Liver (tissue), 8 donors: ENCODE measurements at regions not wholly inside any gene's neighbourhood (a gene's known extent, or its start where the extent isn't known, plus 50 kb on each side); places are given as distances from the start of the nearest gene placed in this dataset.

ENCODE experiments used
- DNase-seq: peaks from one replicate; pipeline ENCODE4 v3.0.0-alpha.2; 2017; ENCODE audit warnings: low spot score
- H3K27ac ChIP-seq, 2 donors: one replicate each; pipeline ENCODE4 v1.7.0; 2013; ENCODE audit warnings: inconsistent platforms in 2 of 2, low read length in 2 of 2, control low read depth in 1 of 2, low read depth in 1 of 2, mild to moderate bottlenecking in 1 of 2
- H3K27me3 ChIP-seq, 4 donors: one replicate each; pipeline versions ENCODE4 v1.6.1 to v1.7.0; 2013; ENCODE audit warnings: low read length in 3 of 4, inconsistent platforms in 1 of 4, mild to moderate bottlenecking in 1 of 4, moderate library complexity in 1 of 4; ENCODE audit not compliant: control insufficient read depth in 4 of 4, insufficient read depth in 4 of 4
- H3K36me3 ChIP-seq, 4 donors: one replicate each; pipeline versions ENCODE4 v1.6.1 to v1.7.0; 2013; ENCODE audit warnings: low read length in 3 of 4, mild to moderate bottlenecking in 3 of 4, low read depth in 1 of 4, moderate library complexity in 1 of 4; ENCODE audit not compliant: control insufficient read depth in 4 of 4, insufficient read depth in 3 of 4
- H3K4me1 ChIP-seq, 4 donors: one replicate each; pipeline versions ENCODE4 v1.6.1 to v1.7.0; 2013; ENCODE audit warnings: low read length in 3 of 4, mild to moderate bottlenecking in 3 of 4, moderate library complexity in 1 of 4; ENCODE audit not compliant: control insufficient read depth in 4 of 4, insufficient read depth in 4 of 4
- H3K4me3 ChIP-seq, 3 donors: one replicate each; pipeline versions ENCODE4 v1.6.1 to v1.7.0; 2013; ENCODE audit warnings: low read length in 3 of 3, control low read depth in 1 of 3, low read depth in 1 of 3, mild to moderate bottlenecking in 1 of 3
- H3K9ac ChIP-seq, 2 donors: one replicate each; pipeline ENCODE4 v1.7.0; 2013; ENCODE audit warnings: low read length in 2 of 2, mild to moderate bottlenecking in 2 of 2, moderate library complexity in 2 of 2, control low read depth in 1 of 2, low read depth in 1 of 2
- H3K9me3 ChIP-seq, 4 donors: one replicate each; pipeline versions ENCODE4 v1.6.1 to v1.7.0; 2013; ENCODE audit warnings: low read length in 3 of 4; ENCODE audit not compliant: control insufficient read depth in 4 of 4
- EGR1 ChIP-seq, 2 donors: IDR thresholded peaks; 2 replicates each; pipeline ENCODE4 v1.6.1; 2016 to 2018; ENCODE audit warnings: antibody characterized with exemption in 2 of 2, low read depth in 2 of 2
- FOXA1 ChIP-seq: IDR thresholded peaks from 2 replicates; pipeline ENCODE4 v1.6.1; 2016; ENCODE audit warnings: antibody characterized with exemption
- FOXA2 ChIP-seq: IDR thresholded peaks from 2 replicates; pipeline ENCODE4 v1.6.1; 2016; ENCODE audit warnings: antibody characterized with exemption
- GABPA ChIP-seq, 2 donors: IDR thresholded peaks in 1 of 2; conservative IDR thresholded peaks in 1 of 2; 2 replicates each; pipeline ENCODE4 v1.6.1; 2016; ENCODE audit warnings: antibody characterized with exemption in 2 of 2, mild to moderate bottlenecking in 1 of 2, moderate library complexity in 1 of 2
- HNF4A ChIP-seq, 2 donors: conservative IDR thresholded peaks; 2 replicates each; pipeline ENCODE4 v1.6.1; 2016; ENCODE audit warnings: antibody characterized with exemption in 2 of 2, mild to moderate bottlenecking in 2 of 2
- HNF4G ChIP-seq: IDR thresholded peaks from 2 replicates; pipeline ENCODE4 v1.6.1; 2016; ENCODE audit warnings: antibody characterized with exemption
- JUND ChIP-seq, 2 donors: IDR thresholded peaks; 2 replicates each; pipeline ENCODE4 v1.6.1; 2016; ENCODE audit warnings: antibody characterized with exemption in 2 of 2
- NR2F2 ChIP-seq: IDR thresholded peaks from 2 replicates; pipeline ENCODE4 v1.6.1; 2016; ENCODE audit warnings: antibody characterized with exemption
- RAD21 ChIP-seq, 2 donors: IDR thresholded peaks; 2 replicates each; pipeline ENCODE4 v1.6.1; 2016; ENCODE audit warnings: antibody characterized with exemption in 2 of 2, mild to moderate bottlenecking in 2 of 2
- RXRA ChIP-seq, 2 donors: IDR thresholded peaks; 2 replicates each; pipeline ENCODE4 v1.6.1; 2017 to 2018; ENCODE audit warnings: antibody characterized with exemption in 2 of 2, mild to moderate bottlenecking in 1 of 2
- SP1 ChIP-seq: IDR thresholded peaks from 2 replicates; pipeline ENCODE4 v1.6.1; 2018; ENCODE audit warnings: antibody characterized with exemption, mild to moderate bottlenecking
- TAF1 ChIP-seq: conservative IDR thresholded peaks from 2 replicates; pipeline ENCODE4 v1.6.1; 2016; ENCODE audit warnings: antibody characterized with exemption, mild to moderate bottlenecking
- YY1 ChIP-seq: IDR thresholded peaks from 2 replicates; pipeline ENCODE4 v1.6.1; 2016; ENCODE audit warnings: antibody characterized with exemption, mild to moderate bottlenecking
- WGBS: extraction: QIAGEN DNeasy Blood & Tissue Kit; methylation state at CpG from one replicate; pipeline ENCODE4 v1.1.7; 2013; 5-methylcytosine and 5-hydroxymethylcytosine counted together
- TF ChIP-seq, protein P1 (sequence below): IDR thresholded peaks from 2 replicates; pipeline ENCODE4 v1.6.1; 2016; ENCODE audit warnings: antibody characterized with exemption
- TF ChIP-seq, protein P2 (sequence below): IDR thresholded peaks from 2 replicates; pipeline ENCODE4 v1.6.1; 2016; ENCODE audit warnings: antibody characterized with exemption
- TF ChIP-seq, protein P3 (sequence below): IDR thresholded peaks from 2 replicates; pipeline ENCODE4 v1.6.1; 2016; ENCODE audit warnings: antibody characterized with exemption
- TF ChIP-seq, protein P4 (sequence below): fragments of 150-350 bp; IDR thresholded peaks from 2 replicates; pipeline ENCODE4 v1.5.1; 2017; ENCODE audit warnings: improper control_type of control experiment, low read depth, low read length; ENCODE audit not compliant: missing input control
- TF ChIP-seq, protein P5 (sequence below): IDR thresholded peaks from 2 replicates; pipeline ENCODE4 v1.6.1; 2016; ENCODE audit warnings: antibody characterized with exemption, mild to moderate bottlenecking
- donor health status: healthy.
- donor health status: healthy.
- donor health status: healthy.
- donor health status: healthy.
- donor health status: healthy.

DNA sequence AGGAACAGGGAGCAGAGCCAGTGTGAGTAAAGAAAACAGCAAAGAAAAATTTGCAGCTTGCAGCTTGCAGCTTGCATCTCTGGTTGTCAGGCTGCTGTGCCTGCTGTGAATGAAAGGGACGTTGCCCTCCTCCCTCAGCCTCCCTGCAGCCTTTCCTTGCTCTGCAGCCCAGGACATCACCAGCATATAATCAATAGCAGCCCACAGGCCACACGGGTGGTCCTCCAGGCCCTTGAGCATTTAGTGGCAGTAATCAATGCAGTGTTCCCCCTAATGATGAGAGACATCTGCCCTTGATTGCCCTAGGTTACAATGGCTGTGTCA, 122.2 kb upstream of the TACR1 start (continued):
- no peak for TF ChIP-seq NR2F2
- TF ChIP-seq, protein P1, sequence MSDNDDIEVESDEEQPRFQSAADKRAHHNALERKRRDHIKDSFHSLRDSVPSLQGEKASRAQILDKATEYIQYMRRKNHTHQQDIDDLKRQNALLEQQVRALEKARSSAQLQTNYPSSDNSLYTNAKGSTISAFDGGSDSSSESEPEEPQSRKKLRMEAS = no peak
- no peak for TF ChIP-seq YY1
- TF ChIP-seq FOXA1 = no peak
- TF ChIP-seq HNF4G = no peak
- TF ChIP-seq, protein P2, sequence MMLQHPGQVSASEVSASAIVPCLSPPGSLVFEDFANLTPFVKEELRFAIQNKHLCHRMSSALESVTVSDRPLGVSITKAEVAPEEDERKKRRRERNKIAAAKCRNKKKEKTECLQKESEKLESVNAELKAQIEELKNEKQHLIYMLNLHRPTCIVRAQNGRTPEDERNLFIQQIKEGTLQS = no peak
- TF ChIP-seq TAF1 = no peak
- TF ChIP-seq EGR1 (IDR thresholded peaks at IDR 0.05; ENCODE audit: low read depth in 2 of 2) = no peak
- TF ChIP-seq GABPA (IDR thresholded peaks at IDR 0.05 in 1 of 2, conservative IDR thresholded peaks at IDR 0.05 in 1 of 2) = no peak
- no peak for TF ChIP-seq SP1

DNA sequence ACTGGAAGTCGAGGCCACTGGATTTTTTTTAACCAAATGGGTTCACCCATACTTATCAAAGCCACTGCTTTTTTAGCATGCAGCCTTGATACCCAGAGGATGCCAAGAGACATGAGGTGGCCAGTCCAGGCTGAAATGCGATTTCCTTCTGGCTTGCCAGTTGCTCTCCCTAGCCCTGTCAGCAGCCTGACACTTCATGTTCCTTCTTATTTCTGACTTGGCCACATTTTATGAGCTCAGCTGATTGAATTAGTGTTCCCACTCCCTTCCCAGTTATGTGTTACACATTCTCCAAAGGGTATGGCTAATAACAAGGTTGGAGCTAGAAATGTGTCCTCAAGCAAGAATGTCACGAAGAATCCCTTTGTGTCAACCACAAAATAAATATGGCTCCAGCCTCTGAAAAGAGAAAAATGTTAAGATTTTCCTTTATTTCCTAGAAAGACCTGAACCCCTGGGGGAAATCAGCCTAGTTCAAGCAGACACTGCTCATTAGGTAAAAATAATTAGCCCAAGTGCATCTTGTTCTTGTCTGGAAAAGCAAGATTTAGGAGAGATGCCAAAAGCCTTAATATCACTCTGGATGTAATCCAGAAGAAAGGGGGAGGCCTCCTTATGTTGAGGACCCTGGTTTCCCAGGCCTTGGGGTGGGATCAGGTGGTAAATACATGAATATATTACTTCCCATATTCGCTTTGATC, 121.7 kb upstream of the TACR1 start:
- no peak overlapping the region for H3K9ac ChIP-seq
- H3K27me3 ChIP-seq = peaks cover 0 to 3% (median 0%) of the 10 kb centered on the region in 4 donors
- H3K4me1 ChIP-seq = no peaks in the 10 kb centered on the region
- no peak for DNase-seq
- 76% methylated on average over 4 of the region's 4 CpGs for WGBS
- no peaks in the 10 kb centered on the region for H3K36me3 ChIP-seq
- no peaks in the 10 kb centered on the region for H3K9me3 ChIP-seq
- TF ChIP-seq, protein P3, sequence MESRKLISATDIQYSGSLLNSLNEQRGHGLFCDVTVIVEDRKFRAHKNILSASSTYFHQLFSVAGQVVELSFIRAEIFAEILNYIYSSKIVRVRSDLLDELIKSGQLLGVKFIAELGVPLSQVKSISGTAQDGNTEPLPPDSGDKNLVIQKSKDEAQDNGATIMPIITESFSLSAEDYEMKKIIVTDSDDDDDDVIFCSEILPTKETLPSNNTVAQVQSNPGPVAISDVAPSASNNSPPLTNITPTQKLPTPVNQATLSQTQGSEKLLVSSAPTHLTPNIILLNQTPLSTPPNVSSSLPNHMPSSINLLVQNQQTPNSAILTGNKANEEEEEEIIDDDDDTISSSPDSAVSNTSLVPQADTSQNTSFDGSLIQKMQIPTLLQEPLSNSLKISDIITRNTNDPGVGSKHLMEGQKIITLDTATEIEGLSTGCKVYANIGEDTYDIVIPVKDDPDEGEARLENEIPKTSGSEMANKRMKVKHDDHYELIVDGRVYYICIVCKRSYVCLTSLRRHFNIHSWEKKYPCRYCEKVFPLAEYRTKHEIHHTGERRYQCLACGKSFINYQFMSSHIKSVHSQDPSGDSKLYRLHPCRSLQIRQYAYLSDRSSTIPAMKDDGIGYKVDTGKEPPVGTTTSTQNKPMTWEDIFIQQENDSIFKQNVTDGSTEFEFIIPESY = no peak
- TF ChIP-seq HNF4G (no peak), RAD21 (IDR thresholded peaks at IDR 0.05) (no peak), GABPA (IDR thresholded peaks at IDR 0.05 in 1 of 2, conservative IDR thresholded peaks at IDR 0.05 in 1 of 2) (no peak), EGR1 (IDR thresholded peaks at IDR 0.05; ENCODE audit: low read depth in 2 of 2) (no peak), NR2F2 (no peak), YY1 (no peak), TAF1 (no peak), SP1 (no peak), FOXA2 (no peak), FOXA1 (no peak), JUND (IDR thresholded peaks at IDR 0.05) (no peak), HNF4A (conservative IDR thresholded peaks at IDR 0.05) (no peak), RXRA (IDR thresholded peaks at IDR 0.05) (no peak)
- TF ChIP-seq, protein P2 = no peak
- TF ChIP-seq, protein P1 = no peak
- TF ChIP-seq, protein P4, sequence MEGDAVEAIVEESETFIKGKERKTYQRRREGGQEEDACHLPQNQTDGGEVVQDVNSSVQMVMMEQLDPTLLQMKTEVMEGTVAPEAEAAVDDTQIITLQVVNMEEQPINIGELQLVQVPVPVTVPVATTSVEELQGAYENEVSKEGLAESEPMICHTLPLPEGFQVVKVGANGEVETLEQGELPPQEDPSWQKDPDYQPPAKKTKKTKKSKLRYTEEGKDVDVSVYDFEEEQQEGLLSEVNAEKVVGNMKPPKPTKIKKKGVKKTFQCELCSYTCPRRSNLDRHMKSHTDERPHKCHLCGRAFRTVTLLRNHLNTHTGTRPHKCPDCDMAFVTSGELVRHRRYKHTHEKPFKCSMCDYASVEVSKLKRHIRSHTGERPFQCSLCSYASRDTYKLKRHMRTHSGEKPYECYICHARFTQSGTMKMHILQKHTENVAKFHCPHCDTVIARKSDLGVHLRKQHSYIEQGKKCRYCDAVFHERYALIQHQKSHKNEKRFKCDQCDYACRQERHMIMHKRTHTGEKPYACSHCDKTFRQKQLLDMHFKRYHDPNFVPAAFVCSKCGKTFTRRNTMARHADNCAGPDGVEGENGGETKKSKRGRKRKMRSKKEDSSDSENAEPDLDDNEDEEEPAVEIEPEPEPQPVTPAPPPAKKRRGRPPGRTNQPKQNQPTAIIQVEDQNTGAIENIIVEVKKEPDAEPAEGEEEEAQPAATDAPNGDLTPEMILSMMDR = no peak
- TF ChIP-seq, protein P5, sequence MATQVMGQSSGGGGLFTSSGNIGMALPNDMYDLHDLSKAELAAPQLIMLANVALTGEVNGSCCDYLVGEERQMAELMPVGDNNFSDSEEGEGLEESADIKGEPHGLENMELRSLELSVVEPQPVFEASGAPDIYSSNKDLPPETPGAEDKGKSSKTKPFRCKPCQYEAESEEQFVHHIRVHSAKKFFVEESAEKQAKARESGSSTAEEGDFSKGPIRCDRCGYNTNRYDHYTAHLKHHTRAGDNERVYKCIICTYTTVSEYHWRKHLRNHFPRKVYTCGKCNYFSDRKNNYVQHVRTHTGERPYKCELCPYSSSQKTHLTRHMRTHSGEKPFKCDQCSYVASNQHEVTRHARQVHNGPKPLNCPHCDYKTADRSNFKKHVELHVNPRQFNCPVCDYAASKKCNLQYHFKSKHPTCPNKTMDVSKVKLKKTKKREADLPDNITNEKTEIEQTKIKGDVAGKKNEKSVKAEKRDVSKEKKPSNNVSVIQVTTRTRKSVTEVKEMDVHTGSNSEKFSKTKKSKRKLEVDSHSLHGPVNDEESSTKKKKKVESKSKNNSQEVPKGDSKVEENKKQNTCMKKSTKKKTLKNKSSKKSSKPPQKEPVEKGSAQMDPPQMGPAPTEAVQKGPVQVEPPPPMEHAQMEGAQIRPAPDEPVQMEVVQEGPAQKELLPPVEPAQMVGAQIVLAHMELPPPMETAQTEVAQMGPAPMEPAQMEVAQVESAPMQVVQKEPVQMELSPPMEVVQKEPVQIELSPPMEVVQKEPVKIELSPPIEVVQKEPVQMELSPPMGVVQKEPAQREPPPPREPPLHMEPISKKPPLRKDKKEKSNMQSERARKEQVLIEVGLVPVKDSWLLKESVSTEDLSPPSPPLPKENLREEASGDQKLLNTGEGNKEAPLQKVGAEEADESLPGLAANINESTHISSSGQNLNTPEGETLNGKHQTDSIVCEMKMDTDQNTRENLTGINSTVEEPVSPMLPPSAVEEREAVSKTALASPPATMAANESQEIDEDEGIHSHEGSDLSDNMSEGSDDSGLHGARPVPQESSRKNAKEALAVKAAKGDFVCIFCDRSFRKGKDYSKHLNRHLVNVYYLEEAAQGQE = no peak
- no peak overlapping the region for H3K27ac ChIP-seq
- H3K4me3 ChIP-seq = no peak overlapping the region
